ENCODE measurements at regions not wholly inside any gene's neighbourhood (a gene's known extent, or its start where the extent isn't known, plus 50 kb on each side); places are given as distances from the start of the nearest gene placed in this dataset.

DNA sequence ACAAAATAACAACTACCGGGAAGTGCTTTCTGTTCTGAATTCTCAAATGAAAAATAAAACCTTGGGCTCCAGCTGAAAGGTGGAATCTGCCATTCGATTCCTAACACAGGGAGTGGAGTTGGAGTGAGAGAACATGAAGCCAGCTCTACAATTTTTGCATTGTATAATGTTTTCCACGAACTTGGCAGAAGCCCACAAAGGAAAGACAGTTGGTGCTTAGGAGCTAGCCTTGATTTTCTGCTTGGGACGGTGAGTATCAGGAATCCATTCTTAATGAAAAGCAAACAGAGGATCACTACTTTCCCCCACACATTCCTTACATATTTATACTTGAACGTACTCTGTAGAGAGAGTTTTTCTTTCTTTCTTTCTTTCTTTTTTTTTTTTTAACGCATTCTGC lies 74.2 kb upstream of the FBXL7 start:
- TF ChIP-seq POLR2AphosphoS5 (IDR thresholded peaks at IDR 0.05) (no peak), POLR2A (IDR thresholded peaks at IDR 0.05) (no peak)
- TF ChIP-seq, protein P1, sequence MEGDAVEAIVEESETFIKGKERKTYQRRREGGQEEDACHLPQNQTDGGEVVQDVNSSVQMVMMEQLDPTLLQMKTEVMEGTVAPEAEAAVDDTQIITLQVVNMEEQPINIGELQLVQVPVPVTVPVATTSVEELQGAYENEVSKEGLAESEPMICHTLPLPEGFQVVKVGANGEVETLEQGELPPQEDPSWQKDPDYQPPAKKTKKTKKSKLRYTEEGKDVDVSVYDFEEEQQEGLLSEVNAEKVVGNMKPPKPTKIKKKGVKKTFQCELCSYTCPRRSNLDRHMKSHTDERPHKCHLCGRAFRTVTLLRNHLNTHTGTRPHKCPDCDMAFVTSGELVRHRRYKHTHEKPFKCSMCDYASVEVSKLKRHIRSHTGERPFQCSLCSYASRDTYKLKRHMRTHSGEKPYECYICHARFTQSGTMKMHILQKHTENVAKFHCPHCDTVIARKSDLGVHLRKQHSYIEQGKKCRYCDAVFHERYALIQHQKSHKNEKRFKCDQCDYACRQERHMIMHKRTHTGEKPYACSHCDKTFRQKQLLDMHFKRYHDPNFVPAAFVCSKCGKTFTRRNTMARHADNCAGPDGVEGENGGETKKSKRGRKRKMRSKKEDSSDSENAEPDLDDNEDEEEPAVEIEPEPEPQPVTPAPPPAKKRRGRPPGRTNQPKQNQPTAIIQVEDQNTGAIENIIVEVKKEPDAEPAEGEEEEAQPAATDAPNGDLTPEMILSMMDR (IDR thresholded peaks at IDR 0.05 in 8 of 11, conservative IDR thresholded peaks at IDR 0.05 in 3 of 11), result no peak
- 34 to 43% (median 35%) methylated on average over 6 of the region's 6 CpGs for WGBS, 5 donors
- no peak overlapping the region for H3K27ac ChIP-seq

DNA sequence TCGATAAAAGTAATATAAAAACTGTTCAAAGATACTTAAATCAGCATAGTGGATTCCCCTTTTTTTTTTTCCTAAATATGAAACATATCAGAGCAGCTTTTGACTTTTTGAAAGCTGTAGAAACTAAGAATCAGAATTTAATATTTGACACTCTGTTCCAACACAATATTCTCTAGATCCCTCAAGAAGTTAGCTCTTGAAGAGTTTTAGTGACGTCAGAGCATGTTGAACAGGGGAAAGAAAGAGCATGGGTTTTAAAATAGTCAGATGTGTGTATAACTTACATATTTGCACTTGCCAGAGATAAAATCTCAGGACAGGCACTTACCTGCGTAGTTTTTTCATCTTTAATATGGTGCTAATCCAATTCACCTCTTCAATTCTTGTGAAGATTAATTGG lies 75.2 kb upstream of the FBXL7 start:
- H3K27ac ChIP-seq, result no peak overlapping the region
- H3K9me3 ChIP-seq, result peaks cover 0 to 14% (median 0%) of the 10 kb centered on the region in 8 donors
- no peaks in the 10 kb centered on the region for H3K27me3 ChIP-seq (replicated peaks in 1 of 7)
- TF ChIP-seq, protein P1 (IDR thresholded peaks at IDR 0.05 in 8 of 11, conservative IDR thresholded peaks at IDR 0.05 in 3 of 11), result no peak
- TF ChIP-seq POLR2AphosphoS5 (IDR thresholded peaks at IDR 0.05) (no peak), POLR2A (IDR thresholded peaks at IDR 0.05) (no peak)
- H3K4me1 ChIP-seq, result no peaks in the 10 kb centered on the region
- DNase-seq, result no peak
- intact Hi-C loops (cut with DNase I; ENCODE audit: low total_unique reads), result no loop called here
- H3K36me3 ChIP-seq, result no peaks in the 10 kb centered on the region
- H3K4me3 ChIP-seq, result no peak overlapping the region
- WGBS, 5 donors, result 80 to 93% (median 83%) methylated on average over 3 of the region's 3 CpGs

More for the DNA sequence above, 74.2 kb upstream of the FBXL7 start:
- no peak overlapping the region for H3K4me3 ChIP-seq
- no peak for DNase-seq
- intact Hi-C loops (cut with DNase I; ENCODE audit: low total_unique reads), result no loop called here
- no peaks in the 10 kb centered on the region for H3K36me3 ChIP-seq
- H3K9me3 ChIP-seq, result peaks cover 0 to 8% (median 0%) of the 10 kb centered on the region in 8 donors
- no peaks in the 10 kb centered on the region for H3K4me1 ChIP-seq
- no peaks in the 10 kb centered on the region for H3K27me3 ChIP-seq (replicated peaks in 1 of 7)

DNA sequence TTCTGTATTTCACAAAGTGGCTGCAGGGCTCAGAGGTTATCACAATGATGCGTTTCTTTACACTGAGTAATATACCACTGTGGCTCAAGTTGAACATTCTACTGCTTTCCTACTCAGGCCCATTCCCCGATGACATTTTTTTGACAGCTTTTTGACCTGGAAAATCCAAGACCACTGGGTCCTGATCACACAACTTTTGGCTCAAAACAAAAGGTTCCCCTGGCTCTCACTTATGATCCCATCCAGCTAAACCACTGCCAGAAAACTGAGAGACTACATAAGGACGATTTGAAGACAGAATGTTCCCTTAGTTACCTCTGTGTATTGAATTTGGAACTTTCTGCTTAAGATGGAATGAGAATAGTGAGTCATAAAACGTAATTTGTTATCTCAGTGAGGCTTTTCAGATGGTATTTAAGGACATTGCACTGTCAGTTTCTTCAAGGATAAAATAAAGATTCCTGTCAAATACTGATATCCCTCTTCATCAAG lies 78.0 kb upstream of the FBXL7 start:
- Histone ChIP-seq H3K4me3 (no peak overlapping the region), H3K27me3 (replicated peaks in 1 of 7) (no peaks in the 10 kb centered on the region), H3K9me3 (peaks cover 0 to 17% (median 0%) of the 10 kb centered on the region in 8 donors), H3K36me3 (no peaks in the 10 kb centered on the region), H3K4me1 (no peaks in the 10 kb centered on the region), H3K27ac (no peak overlapping the region)
- no peak for TF ChIP-seq POLR2AphosphoS5 (IDR thresholded peaks at IDR 0.05)
- TF ChIP-seq POLR2A (IDR thresholded peaks at IDR 0.05), result no peak
- TF ChIP-seq, protein P1 (IDR thresholded peaks at IDR 0.05 in 8 of 11, conservative IDR thresholded peaks at IDR 0.05 in 3 of 11), result no peak
- WGBS, 5 donors, result 55 to 72% (median 59%) methylated on average over 4 of the region's 4 CpGs
- DNase-seq, result no peak
- intact Hi-C loops (cut with DNase I; ENCODE audit: low total_unique reads), result no loop called here

DNA sequence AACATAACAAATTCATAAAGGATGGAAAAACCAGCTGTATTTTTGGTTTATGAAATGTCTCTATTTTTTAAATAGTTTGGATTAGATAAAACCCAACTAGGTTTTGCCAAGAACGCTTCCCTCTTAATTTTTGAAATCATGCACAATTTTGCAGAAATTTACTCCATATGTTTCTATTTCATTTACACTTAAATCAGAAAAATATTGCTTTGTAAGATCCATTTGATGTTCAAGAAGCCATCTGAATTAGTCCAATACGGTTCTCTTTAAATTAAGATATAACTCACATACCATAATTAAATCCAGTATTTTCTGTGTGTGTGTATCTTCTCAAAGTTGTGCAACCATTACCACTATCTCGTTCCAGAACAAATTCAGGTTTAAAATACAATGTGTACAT lies 78.6 kb upstream of the FBXL7 start:
- TF ChIP-seq POLR2A (IDR thresholded peaks at IDR 0.05), result no peak
- TF ChIP-seq, protein P1 (IDR thresholded peaks at IDR 0.05 in 8 of 11, conservative IDR thresholded peaks at IDR 0.05 in 3 of 11), result no peak
- TF ChIP-seq POLR2AphosphoS5 (IDR thresholded peaks at IDR 0.05), result no peak
- peaks cover 0 to 17% (median 0%) of the 10 kb centered on the region in 8 donors for H3K9me3 ChIP-seq
- H3K4me1 ChIP-seq, result no peaks in the 10 kb centered on the region
- H3K36me3 ChIP-seq, result no peaks in the 10 kb centered on the region
- WGBS, 5 donors, result 79 to 90% (median 83%) methylated on average over 3 of the region's 3 CpGs
- H3K27ac ChIP-seq, result no peak overlapping the region
- intact Hi-C loops (cut with DNase I; ENCODE audit: low total_unique reads), result no loop called here
- H3K4me3 ChIP-seq, result no peak overlapping the region
- DNase-seq, result no peak
- H3K27me3 ChIP-seq (replicated peaks in 1 of 7), result no peaks in the 10 kb centered on the region

All from spleen (tissue), 11 donors.